H7 (cell line): ENCODE measurements at regions not wholly inside any gene's neighbourhood (a gene's known extent, or its start where the extent isn't known, plus 50 kb on each side); places are given as distances from the start of the nearest gene placed in this dataset.
"Not testable (repeated sequence)": the region's sequence is repeated elsewhere in the genome, so short reads cannot be mapped to it uniquely, and the experiment has no call there.

Source experiments
- DNase-seq: peaks from one replicate; pipeline ENCODE4 v3.0.0; 2012
- H3K27me3 ChIP-seq: 2 replicates; pipeline ENCODE4 v1.6.0; 2011; ENCODE audit warnings: mild to moderate bottlenecking, low read length; ENCODE audit not compliant: control insufficient read depth, insufficient read depth
- H3K36me3 ChIP-seq: replicated peaks from 2 replicates; pipeline ENCODE4 v1.5.1; 2011; ENCODE audit warnings: low read length; ENCODE audit not compliant: control insufficient read depth, insufficient read depth
- H3K4me3 ChIP-seq: 2 replicates; pipeline ENCODE4 v1.5.1; 2011; ENCODE audit warnings: low read depth, mild to moderate bottlenecking, control low read depth, low read length, moderate library complexity; ENCODE audit not compliant: insufficient read depth

DNA sequence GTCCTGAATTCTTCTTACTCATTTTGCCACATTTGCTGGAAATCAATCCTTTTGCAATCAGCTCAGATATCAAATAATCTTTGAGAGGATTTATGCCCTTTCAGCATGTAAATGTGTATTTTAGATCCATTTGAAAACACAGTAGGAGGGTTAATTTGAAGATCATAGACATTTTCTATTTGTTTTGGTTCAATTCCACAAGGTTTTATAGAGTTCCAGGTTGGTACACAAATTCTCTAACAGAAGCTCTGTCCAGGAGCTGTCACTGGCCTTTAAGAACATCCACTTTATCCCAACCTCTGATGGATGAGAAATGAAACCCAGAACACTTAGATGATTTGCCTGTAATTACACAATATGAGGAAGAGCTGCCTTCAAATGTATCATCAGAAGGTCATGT, 157.3 kb upstream of the CHAC2 start:
- Histone ChIP-seq H3K36me3 (no peaks in the 10 kb centered on the region), H3K27me3 (no peaks in the 10 kb centered on the region), H3K4me3 (no peak overlapping the region)
- no peak for DNase-seq

DNA sequence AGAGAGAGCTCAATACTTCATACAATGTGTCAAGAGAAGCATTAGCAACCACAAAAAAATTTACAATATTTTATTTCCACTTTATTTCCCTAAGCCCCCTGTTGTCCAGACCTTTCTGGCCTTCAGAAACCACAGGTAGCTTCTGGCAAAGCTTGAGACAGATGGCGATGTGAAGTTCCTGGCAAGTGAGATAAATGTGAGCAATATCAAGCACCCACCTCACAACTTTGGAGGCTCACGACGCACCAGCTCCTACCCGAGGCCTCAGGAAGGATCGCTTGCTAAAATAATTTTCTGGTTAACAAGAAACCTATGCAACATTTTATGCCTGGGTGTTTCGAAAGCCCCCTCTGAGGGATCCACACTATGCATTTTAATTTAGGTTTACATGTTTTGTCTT, 158.1 kb upstream of the CHAC2 start:
- DNase-seq, result no peak
- H3K27me3 ChIP-seq, result no peaks in the 10 kb centered on the region
- H3K4me3 ChIP-seq, result no peak overlapping the region
- no peaks in the 10 kb centered on the region for H3K36me3 ChIP-seq

DNA sequence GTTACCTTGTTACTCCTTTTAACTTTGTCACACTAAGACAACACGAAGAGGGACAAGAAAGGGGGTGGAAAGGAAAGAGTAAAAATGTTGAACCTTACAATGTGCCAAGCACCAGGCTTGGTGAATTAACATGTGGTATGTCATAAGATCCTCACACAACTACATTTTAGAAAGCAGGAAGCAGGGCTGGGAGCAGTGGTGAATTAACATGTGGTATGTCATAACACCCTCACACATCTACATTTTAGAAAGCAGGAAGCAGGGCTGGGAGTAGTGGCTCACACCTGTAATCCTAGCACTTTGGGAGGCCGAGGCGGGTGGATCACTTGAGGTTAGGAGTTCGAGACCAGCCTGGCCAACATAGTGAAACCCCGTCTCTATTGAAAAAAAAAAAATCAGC, 159.3 kb upstream of the CHAC2 start:
- Histone ChIP-seq H3K27me3 (no peaks in the 10 kb centered on the region), H3K36me3 (no peaks in the 10 kb centered on the region), H3K4me3 (no peak overlapping the region)
- no peak for DNase-seq

GRCh38 chr2:53600815-53601214, 166.8 kb upstream of the CHAC2 start:
- DNase-seq, result no peak
- no peaks in the 10 kb centered on the region for H3K27me3 ChIP-seq
- no peaks in the 10 kb centered on the region for H3K36me3 ChIP-seq
- no peak overlapping the region for H3K4me3 ChIP-seq

DNA sequence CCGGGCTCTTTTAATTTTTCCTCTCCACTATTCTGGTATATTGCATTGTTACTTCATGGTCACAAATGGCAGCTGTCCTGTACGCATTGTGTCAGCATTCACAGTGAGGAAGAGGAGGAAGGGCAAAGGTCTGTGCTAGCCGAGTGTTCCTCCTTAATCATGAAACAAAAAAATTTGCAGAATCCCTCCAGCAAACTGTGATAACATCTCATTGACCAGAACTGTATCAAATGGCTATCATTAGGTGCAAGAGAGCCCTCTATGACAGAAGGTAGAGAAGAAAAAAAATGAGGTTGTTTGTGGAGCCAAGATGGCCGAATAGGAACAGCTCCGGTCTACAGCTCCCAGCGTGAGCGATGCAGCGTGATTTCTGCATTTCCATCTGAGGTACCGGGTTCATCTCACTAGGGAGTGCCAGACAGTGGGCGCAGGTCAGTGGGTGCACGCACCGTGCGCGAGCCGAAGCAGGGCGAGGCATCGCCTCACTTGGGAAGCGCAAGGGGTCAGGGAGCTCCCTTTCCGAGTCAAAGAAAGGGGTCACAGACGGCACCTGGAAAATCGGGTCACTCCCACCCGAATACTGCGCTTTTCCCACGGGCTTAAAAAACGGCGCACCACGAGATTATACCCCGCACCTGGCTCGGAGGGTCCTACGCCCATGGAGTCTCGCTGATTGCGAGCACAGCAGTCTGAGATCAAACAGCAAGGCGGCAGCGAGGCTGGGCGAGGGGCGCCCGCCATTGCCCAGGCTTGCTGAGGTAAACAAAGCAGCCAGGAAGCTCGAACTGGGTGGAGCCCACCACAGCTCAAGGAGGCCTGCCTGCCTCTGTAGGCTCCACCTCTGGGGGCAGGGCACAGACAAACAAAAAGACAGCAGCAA, 180.6 kb upstream of the CHAC2 start:
- not testable (repeated sequence) for H3K36me3 ChIP-seq, H3K27me3 ChIP-seq, DNase-seq
- peak overlapping the region; percentile 34; the same call in 1 of the 2 replicates for H3K4me3 ChIP-seq

GRCh38 chr2:53584986-53585385, 182.6 kb upstream of the CHAC2 start:
- Histone ChIP-seq H3K4me3 (no peak overlapping the region), H3K27me3 (no peaks in the 10 kb centered on the region), H3K36me3 (no peaks in the 10 kb centered on the region)
- no peak for DNase-seq

- Histone ChIP-seq H3K27me3 (no peaks in the 10 kb centered on the region), H3K4me3 (no peak overlapping the region), H3K36me3 (no peaks in the 10 kb centered on the region)
- DNase-seq, result no peak
Measured at GRCh38 chr2:53583583-53583982, 184.0 kb upstream of the CHAC2 start.

DNA sequence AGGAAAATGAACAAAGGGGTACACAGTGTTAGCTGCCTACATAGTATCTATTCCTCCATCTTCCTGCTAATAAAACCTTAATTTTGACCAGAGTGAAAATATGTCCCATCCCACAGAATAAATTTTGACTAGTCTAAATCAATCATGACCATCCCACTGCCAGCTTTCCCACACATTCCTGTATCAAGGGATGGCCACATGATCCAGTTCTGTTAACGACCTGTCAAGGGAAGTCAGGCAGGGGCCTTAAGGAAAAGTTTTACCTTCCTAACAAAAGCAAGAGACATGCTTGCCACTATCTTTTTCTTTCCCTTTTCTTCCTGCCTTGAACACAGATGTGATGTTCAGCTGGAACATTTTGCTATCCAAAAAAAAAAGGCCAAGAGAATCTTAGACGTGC, 185.0 kb upstream of the CHAC2 start:
- Histone ChIP-seq H3K4me3 (no peak overlapping the region), H3K27me3 (no peaks in the 10 kb centered on the region), H3K36me3 (no peaks in the 10 kb centered on the region)
- no peak for DNase-seq

- Histone ChIP-seq H3K27me3 (no peaks in the 10 kb centered on the region), H3K36me3 (no peaks in the 10 kb centered on the region)
- DNase-seq, result no peak
Measured at GRCh38 chr2:53576166-53576565, 191.4 kb upstream of the CHAC2 start.

DNA sequence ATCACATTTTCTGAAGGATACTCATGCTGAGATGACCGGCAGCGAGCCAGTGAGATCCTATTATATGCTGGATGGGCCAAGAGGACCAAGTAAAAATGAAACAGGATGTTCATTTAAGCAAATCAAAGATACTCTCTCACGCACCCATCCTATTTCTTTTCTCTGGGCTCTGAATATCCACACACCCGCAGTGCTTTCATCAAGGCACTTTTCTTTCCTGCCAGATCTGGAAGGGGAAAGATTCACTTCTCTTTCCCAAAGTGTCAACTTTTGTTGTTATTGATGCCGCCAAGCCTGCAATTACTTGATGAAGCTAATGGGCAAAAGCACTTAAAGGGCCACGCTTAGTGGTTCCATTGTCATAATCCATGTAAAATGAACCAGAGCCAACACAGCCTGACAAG, 191.9 kb upstream of the CHAC2 start:
- no peak overlapping the region for H3K4me3 ChIP-seq
- DNase-seq, result no peak

More at GRCh38 chr2:53576166-53576565, 191.4 kb upstream of the CHAC2 start:
- no peak overlapping the region for H3K4me3 ChIP-seq

GRCh38 chr2:53572696-53573095, 194.9 kb upstream of the CHAC2 start:
- no peak for DNase-seq
- no peaks in the 10 kb centered on the region for H3K36me3 ChIP-seq
- H3K4me3 ChIP-seq, result no peak overlapping the region
- no peaks in the 10 kb centered on the region for H3K27me3 ChIP-seq

More for the DNA sequence above, 191.9 kb upstream of the CHAC2 start:
- no peaks in the 10 kb centered on the region for H3K27me3 ChIP-seq
- H3K36me3 ChIP-seq, result no peaks in the 10 kb centered on the region

GRCh38 chr2:53569957-53570727, 197.5 kb upstream of the CHAC2 start:
- no peaks in the 10 kb centered on the region for H3K27me3 ChIP-seq
- no peak overlapping the region for H3K4me3 ChIP-seq
- no peaks in the 10 kb centered on the region for H3K36me3 ChIP-seq
- DNase-seq, result no peak

DNA sequence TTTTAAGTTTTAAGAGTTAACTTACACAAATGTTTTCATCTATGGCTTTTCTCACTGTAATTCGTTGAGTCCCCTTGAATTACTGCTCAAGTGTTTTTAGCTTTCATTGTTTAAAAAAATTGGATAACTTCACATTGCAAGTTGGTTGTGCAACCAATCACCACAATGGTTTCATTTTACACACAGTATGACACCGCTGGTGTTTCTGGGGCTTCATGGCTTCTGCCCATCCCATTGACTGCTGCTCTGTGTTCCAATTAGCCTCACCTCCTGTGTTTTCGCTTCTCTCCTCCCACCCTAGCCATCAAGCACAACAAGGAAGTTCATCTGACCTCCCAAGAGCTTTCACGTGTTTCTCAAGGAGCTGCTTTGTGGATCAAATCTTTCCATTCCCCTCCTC, 199.1 kb upstream of the CHAC2 start:
- no peaks in the 10 kb centered on the region for H3K27me3 ChIP-seq
- no peak overlapping the region for H3K4me3 ChIP-seq
- no peaks in the 10 kb centered on the region for H3K36me3 ChIP-seq
- DNase-seq, result no peak

GRCh38 chr2:53567073-53567472, 200.5 kb upstream of the CHAC2 start:
- Histone ChIP-seq H3K27me3 (no peaks in the 10 kb centered on the region), H3K36me3 (no peaks in the 10 kb centered on the region), H3K4me3 (no peak overlapping the region)
- DNase-seq, result no peak

GRCh38 chr2:53562407-53562806, 205.2 kb upstream of the CHAC2 start:
- H3K36me3 ChIP-seq, result no peaks in the 10 kb centered on the region
- H3K27me3 ChIP-seq, result no peaks in the 10 kb centered on the region
- no peak for DNase-seq
- no peak overlapping the region for H3K4me3 ChIP-seq
